SHP77 (cell line): ENCODE measurements at regions not wholly inside any gene's neighbourhood (a gene's known extent, or its start where the extent isn't known, plus 50 kb on each side); places are given as distances from the start of the nearest gene placed in this dataset.
"Not testable (repeated sequence)": the region's sequence is repeated elsewhere in the genome, so short reads cannot be mapped to it uniquely, and the experiment has no call there.

ENCODE experiments used
- DNase-seq, 2 experiments: peaks; one replicate each; lab custom pipeline; 2025; lab: John Stamatoyannopoulos, UW

DNA sequence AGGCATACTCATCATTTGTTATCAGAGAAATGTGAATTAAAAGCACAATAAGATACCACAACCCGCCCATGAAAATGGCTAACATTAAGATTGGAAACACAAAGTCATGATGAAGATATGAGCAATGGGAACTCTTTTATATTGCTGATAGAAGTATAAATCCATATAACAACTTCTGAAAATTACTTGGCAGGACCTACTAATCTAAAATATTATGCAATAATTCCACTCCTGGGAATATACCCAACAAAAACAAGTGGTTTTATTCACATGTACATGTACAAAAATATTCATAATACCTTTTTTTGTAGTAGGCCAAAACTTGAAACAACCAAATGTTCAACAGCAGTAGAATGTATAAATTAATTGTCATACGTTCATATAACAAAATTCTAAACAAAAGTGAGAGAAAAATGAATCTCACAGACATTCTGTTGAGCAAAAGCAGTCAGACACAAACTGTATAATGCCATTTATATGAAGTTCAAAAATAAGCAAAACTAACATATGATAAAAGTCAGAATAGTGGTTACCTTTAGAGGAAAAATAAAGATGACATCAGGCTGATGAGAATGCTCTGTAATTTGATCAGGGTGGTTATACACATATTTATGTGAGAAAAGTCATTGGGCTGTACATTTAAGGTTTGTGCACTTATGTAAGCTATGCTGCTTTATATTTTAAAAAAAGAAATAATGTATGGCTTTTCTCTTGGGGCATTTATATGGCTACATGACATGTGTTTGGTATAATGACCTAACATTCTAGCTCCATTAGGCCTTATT lies 309.2 kb upstream of the KITLG start:
- DNase-seq = no peak

DNA sequence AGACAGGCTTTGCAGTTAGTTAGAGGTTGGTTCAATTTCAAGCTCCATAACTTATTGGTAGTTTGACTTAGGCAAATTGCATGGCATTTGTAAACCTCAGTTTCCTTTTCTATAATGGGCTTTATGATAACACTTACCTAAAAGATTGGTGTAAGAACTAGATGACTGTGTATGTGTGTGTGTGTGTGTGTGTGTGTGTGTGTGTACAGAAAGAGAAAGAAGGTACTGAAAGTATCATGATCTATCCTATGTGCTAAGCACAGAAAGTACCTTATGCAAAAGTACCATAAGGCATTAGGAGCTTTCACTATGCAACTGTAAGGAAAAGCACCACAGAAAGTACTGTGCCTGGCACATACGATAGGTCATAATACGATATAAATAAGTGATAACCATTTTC lies 304.3 kb upstream of the KITLG start:
- DNase-seq = no peak

DNA sequence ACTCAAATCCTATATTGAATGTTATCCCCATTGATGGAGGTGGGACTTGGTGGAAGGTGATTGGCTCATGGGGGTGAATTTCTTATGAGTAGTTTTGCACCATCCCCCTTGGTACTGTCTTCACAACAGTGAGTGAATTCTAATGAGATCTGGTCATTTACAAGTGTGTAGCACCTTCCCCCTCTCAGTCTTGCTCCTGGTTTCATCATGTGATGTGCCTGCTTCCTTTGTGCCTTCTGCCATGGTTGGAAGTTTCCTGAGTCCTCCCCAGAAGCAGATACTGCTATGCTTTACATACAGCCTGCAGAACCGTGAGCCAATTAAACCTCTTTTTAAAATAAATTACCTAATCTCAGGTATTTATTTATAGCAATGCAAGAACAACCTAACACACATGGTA lies 302.4 kb upstream of the KITLG start:
- DNase-seq = no peak

DNA sequence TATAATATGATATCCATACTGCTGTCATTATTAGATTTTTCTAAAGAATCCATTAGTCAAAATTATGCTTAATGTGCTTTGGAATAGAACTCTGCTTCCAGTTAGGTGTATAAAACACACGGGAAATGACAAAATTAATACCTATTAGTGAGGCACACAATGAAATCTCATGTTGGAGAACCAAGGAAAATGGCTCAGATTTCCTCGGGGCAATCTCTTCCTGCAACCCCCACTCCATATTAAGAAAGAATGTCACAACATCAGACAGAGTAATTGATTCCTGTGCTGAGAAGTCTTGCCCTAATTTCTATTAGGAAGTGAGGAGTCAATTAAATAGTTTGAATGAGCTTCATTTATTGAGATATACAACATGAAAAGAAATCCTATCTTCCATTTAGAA lies 299.8 kb upstream of the KITLG start:
- DNase-seq = no peak

DNA sequence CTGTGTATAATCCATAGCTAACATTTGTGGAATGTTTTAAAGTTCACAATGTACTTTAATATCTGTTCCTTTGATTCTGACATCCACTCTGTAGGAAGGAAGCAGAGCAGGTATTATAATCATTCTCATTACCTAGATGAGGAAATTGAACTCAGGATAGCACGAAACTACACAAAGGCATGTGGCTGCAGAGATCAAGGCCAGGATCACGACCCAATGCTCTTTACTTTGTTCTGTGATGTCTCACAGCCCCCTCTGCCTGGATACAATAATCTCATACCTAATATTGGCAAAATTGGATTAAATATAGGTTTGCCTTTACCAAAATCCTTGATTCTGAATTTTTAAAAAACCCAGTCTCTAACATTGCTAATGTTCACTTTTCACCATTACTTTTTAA lies 298.0 kb upstream of the KITLG start:
- DNase-seq = no peak

DNA sequence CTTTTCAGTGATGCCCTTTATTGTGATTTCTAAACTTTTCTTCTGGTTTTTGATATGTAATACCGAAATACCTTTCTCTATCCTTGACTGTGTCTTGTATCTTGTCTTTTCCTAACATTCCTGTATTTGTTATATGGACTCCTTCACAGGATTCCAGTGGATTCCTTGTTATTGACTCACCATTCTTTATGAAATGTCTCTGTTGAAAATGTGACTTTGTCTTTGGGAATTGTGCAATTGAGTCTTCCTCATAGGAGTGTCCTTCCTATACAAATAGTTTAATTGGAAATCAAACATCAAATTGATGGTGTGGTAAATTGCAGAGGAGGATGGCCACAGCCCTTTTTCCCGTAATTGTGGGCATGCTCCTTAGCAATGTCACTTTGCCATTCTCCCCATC lies 296.6 kb upstream of the KITLG start:
- DNase-seq = no peak

DNA sequence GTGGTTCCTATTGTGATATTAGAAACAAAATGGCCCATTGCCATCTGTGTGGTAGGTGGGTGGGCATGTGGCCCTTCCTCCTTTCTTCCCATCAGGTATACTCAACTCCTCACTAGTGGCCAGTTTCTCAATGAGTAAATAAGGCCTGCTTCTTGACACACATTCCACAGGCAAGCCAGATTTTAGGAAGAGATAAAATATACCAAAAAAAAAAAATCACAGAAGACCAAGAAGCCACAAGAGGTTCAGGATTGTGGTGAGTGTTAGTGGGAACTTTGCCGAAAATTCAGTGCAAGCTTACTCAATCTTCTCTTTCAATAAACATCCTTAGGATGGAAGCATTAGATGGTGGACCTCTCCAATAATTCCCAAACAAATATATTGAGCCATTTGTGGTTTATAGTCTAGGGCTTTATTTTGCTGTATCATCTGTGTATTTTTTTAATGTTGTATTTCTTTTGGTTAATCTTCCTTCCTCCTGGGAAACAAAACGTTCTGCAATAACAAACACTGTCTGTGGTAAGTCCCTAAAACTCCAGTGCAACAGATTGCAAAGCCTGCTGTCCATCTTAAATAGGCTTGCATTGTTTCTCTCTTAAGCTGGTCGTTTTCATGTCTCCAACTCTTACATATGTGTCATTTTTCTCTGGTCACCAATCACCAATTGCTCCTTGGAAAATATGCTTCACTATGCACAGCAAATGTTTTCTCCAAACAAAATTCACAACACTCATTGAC lies 289.9 kb upstream of the KITLG start:
- DNase-seq = no peak

DNA sequence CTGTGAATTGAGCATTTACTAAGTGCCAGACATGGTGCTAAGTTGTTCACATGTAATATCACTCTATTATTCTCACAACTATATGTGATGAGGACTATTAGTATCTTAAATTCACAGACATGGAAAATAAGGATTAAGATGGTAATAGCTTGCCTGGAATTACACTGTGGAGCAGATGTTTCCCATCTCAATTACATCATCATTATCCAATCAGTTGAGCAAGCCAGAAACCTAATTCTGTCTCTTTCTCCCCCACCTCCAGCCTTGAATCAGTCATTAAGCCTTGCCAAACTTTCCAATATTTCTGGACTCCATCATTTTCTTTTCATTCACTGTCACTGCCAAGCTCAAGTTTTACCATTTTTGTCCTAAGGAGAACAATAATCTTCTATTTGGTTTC lies 287.8 kb upstream of the KITLG start:
- DNase-seq = no peak

DNA sequence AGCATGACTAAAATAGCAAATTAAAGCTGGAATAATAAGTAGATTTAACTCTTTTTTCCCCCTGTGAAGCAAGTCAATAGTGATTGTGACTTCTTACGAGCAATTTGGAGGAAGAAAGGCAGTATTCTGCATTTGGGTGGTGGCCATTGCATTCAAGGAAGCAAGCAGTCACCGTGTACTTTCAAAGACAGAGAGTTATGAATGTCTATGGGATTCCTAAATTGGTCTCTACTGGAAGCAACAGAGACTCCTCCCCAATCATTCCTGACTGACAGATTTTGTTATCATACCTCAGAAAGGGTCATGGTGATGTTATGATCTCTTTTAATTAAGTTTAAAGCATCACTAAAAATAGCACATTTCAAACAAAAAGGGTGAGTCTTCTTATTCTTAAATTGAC lies 287.2 kb upstream of the KITLG start:
- DNase-seq = no peak

DNA sequence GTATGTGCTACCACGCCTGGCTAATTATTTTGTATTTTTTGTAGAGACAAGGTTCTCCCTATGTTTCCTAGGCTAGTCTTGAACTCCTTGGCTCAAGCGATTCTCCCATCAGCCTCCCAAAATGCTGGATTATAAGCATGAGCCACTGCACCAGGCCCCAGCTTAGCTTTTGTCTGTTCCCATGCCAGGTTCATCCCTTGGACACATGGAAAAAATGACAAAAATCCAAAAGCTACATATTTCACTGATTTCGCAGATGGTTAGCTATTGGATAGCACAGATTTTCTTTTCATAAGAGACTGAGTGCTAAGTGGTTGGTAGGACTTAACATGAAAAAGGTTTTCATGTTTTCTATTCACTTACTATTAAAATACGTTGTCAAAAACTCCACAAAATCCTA lies 286.6 kb upstream of the KITLG start:
- no peak for DNase-seq

DNA sequence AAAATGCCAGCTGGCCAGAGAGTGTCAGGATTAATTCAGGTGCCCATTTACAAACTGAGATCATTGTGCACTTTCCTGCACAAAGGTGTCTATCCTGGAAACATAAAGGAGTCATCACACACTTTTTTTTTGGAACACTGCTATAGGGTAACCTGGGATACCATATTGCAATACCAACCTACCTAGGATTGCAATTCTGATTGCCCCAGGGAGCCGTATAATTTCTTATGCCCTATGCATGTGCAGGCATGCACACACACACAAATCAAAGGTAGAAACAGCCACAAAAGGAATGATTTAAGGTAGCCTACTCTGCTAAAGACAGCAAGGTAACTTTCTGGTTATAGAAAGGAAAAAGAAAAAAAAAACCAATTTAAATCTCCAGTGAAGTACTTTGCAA lies 285.3 kb upstream of the KITLG start:
- no peak for DNase-seq

DNA sequence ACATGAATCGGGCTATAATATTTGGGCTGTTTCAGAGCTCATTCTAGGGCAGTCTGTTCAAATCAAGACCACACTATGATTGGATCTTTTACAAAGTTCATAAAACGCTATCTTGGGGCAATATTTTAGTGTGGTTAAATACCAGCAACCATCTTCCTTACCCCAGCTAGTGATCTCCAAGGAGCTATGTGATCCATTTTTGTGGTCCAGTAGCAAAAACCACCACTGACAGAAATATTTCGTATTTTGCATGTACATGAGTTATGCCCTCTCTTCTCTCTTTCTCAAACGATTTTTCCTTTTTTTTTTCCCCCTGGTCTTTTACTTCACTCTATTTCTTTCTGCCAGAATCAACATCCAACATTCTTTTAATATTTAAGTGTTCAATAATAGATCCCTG lies 280.6 kb upstream of the KITLG start:
- no peak for DNase-seq

DNA sequence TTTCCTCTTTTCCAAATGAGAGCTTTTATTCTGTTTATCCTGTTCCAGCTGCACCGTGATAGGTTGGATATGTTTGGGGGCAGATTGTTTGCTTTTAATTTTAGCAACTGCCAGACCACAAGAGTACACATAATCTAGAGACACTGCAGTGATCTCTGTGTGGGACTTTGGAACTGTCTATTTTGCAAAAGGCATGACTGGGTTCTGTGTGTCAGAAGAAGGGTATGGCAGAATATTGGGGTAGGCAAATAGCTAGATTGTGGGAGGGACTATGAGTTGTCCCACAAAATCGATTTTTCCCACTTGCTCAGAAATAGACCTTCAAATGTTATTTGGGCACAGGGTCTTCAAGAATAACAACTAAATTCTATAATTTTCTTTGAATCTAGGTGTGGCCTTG lies 275.9 kb upstream of the KITLG start:
- no peak for DNase-seq

DNA sequence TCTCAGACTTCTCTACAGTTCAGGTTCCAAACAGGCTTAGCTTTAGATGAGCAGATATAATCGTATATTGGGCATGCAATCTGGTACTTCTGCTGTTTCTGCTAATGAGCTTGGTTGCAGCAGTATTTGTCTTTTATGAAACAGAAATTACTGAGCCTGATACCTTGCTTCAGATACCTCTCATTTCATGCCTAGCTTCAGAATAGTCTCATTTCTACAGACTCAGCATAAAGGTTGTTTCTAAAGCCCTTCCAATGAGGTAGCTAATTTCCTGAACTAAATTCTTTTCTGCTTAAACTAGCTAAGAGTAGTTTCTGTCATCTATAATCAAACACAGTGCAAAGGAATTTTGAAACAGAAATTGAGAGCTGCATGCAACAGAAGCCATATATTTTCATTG lies 275.0 kb upstream of the KITLG start:
- no peak for DNase-seq

DNA sequence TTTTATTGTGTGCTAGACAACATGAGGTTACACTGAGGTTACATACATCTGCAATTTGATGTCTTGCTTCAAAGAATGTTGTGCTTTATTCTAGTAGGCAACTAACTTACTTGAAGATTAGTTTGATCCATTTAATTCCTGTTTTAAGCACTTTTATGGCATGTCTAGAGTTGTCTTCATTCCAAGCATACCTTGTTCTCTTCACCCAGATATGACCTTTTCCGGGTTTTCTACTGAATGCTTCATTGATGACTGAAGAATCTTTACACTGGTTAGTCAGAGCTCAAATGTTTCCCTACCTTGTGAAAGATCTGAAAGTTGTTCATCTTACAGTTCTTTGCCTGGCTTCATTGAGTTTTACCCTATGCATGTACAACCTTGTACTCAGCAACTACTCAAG lies 274.0 kb upstream of the KITLG start:
- no peak for DNase-seq

DNA sequence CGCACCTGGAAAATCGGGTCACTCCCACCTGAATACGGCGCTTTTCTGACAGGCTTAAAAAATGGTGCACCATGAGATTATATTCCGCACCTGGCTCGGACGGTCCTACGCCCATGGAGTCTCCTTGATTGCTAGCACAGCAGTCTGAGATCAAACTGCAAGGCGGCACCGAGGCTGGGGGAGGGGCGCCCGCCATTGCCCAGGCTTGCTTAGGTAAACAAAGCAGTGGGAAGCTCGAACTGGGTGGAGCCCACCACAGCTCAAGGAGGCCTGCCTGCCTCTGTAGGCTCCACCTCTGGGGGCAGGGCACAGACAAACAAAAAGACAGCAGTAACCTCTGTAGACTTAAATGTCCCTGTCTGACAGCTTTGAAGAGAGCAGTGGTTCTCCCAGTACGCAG lies 267.0 kb upstream of the KITLG start:
- not testable (repeated sequence) for DNase-seq

DNA sequence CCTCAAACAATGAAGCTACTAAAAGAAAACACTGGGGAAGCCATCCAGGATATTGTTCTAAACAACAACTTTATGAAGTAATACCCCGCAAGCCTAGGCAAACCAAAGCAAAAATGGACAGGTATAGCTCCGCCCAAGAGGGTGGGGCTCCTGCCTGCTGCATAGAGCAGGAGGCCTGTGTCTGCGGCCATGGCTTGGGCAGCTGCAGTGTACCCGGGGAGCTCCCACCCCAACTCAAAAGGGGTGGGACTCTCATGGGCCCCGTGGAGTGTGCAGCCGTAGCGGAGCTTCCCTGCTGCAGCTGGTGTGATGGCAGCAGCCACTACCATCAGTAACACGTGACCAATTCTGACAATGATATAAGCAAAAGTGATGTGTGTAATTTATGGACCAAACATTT lies 264.2 kb upstream of the KITLG start:
- no peak for DNase-seq

DNA sequence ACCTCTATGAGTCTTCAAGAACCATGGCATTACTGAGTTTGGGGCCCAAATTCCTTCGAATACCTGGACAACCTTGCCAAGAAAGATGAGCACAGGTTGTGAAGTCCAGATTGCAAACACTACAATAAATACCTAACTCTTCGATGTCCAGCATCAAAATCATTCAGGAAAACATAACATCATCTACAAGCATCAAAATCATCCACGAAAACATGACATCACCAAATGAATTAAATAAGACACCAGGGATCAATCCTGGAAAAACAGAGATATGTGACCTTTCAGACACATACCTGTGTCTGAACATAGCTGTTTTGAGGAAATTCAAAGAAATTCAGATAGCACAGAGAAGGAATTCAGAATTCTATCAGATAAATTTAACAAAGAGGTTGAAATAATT lies 262.0 kb upstream of the KITLG start:
- DNase-seq = no peak

DNA sequence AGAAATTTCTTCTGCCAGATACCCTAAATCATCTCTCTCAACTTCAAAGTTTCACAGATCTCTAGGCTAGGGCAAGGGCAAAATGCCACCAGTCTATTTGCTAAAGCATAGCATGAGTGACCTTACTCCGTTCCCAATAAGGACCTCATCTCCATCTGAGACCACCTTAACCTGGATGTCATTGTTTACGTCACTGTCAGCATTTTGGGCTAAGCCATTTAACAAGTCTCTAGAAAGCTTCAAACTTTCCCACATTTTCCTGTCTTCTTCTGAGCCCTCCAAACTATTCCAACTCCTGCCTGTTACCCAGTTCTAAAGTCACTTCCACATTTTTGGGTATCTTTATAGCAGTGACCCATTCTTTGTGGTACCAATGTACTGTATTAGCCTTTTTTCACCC lies 259.2 kb upstream of the KITLG start:
- no peak for DNase-seq

DNA sequence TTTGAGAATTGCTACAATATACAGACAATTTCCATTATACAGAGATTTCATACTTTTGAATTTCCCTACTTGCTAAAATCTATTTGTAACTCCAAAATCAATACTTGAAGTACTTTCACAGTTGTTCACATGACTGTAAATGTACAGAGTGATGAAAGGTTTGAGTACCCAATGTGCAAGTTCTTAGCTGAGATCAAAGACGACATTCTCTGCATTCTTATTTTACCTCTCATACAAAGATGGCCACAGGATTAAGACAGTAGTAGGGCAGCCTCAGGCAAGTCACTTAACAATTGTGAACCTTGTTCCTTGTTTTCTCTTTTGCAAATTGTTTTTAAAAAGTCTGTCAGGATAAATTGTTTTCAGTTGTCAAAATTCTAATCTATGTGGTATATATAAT lies 255.9 kb upstream of the KITLG start:
- no peak for DNase-seq

DNA sequence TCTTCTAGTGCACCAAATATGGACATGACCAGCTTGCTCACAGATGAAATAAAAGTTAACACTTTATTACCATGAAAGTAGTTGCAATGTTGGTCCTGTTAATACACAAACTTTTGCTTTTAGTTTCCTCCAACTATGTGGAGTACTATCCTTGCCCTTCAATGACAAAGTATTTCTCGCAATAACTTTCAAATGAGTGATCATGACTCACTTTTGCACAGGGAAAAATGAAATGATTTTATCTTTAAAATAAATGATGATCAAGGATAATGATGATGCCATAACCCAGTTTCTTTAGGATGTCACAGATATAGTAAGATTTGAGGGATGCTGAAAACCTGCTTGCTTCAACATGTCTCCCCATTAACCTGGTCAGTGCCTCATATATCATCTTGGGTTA lies 254.0 kb upstream of the KITLG start:
- DNase-seq = no peak

DNA sequence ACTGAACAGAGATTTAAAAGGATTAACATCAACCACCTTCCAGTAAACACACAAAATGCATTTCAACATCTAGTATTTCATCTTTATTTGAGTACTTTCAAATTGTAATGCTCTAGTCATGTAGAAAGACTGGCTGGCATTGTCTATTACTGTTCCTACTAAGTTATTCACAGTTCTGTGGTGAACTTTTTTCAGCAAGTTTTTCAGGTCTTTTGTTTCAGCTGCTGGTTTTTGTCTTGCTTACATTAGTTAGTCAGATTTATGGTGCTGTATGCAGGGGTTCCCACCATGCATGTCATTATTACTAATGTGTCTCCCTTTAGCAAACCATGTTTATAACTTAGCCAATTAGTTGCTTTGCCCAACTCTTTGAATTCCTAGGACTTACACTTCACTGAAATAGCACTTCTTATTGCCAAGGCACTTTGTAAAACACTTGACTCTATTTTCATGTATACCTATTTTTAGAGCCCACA lies 253.4 kb upstream of the KITLG start:
- DNase-seq = no peak

DNA sequence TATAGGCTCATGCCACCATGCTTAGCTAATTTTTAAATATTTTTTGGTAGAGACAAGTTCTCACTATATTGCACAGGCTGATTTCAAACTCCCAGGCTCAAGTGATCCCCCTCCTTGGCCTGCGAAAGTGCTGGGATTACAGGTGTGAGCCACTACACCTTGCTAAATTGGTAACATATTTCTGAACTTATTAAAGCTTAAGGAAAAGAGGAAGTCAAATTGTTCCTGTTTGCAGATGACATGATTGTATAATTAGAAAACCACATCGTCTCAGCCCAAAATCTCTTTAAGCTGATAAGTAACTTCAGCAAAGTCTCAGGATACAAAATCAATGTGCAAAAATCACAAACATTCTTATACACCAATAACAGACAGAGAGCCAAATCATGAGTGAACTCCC lies 248.3 kb upstream of the KITLG start:
- DNase-seq = not testable (repeated sequence)

DNA sequence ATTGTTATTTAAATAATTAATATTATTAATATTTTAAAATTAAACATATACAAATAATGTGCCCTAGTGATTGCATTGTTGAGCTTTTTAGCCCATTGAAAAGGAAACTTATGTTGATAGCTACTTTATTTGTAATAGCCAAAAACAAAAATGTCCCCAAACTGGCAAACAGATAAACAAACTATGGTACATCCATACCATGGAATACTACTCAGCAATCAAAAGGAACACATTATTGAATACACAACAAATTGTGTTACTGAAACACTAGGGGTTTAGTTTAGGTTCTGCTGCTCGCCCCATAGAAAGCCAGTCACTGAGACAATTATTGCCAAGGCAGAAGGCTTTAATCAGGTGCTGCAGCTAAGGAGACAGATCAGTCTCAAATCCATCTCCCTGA lies 239.7 kb upstream of the KITLG start:
- no peak for DNase-seq
